H9 (cell line): ENCODE measurements at regions not wholly inside any gene's neighbourhood (a gene's known extent, or its start where the extent isn't known, plus 50 kb on each side); places are given as distances from the start of the nearest gene placed in this dataset.

ENCODE experiments used
- DNase-seq: peaks from one replicate; pipeline ENCODE4 v3.0.0-alpha.2; 2017
- H2AFZ ChIP-seq: one replicate; pipeline ENCODE4 v1.6.1; 2013; ENCODE audit warnings: mild to moderate bottlenecking, low read length, control low read depth, moderate library complexity
- H2AK5ac ChIP-seq: 2 replicates; pipeline ENCODE4 v1.6.1; 2013; ENCODE audit warnings: low read length, control low read depth, mixed read lengths; ENCODE audit not compliant: insufficient read length
- H2BK120ac ChIP-seq: one replicate; pipeline ENCODE4 v1.6.1; 2013; ENCODE audit warnings: low read depth, mild to moderate bottlenecking, low read length, control low read depth, inconsistent platforms; ENCODE audit not compliant: poor library complexity, severe bottlenecking
- H2BK12ac ChIP-seq: 2 replicates; pipeline ENCODE4 v1.6.1; 2013; ENCODE audit warnings: low read length, control low read depth, mixed read lengths, low read depth; ENCODE audit not compliant: insufficient read length
- H2BK15ac ChIP-seq: 2 replicates; pipeline ENCODE4 v1.6.1; 2013; ENCODE audit warnings: low read depth, low read length, control low read depth
- H2BK20ac ChIP-seq: one replicate; pipeline ENCODE4 v1.6.1; 2013; ENCODE audit warnings: low read depth, mild to moderate bottlenecking, low read length, control low read depth, inconsistent platforms; ENCODE audit not compliant: poor library complexity, severe bottlenecking
- H2BK5ac ChIP-seq: 2 replicates; pipeline ENCODE4 v1.6.1; 2013; ENCODE audit warnings: low read length, control low read depth, mixed read lengths; ENCODE audit not compliant: insufficient read length
- H3K14ac ChIP-seq: 2 replicates; pipeline ENCODE4 v1.6.1; 2013; ENCODE audit warnings: low read length, control low read depth; ENCODE audit not compliant: insufficient read depth
- H3K18ac ChIP-seq: 2 replicates; pipeline ENCODE4 v1.6.1; 2013; ENCODE audit warnings: low read depth, mild to moderate bottlenecking, mixed read lengths, low read length, control low read depth; ENCODE audit not compliant: insufficient read length
- H3K23ac ChIP-seq: 2 replicates; pipeline ENCODE4 v1.6.1; 2013; ENCODE audit warnings: low read length, control low read depth, mixed read lengths, low read depth; ENCODE audit not compliant: insufficient read length
- H3K23me2 ChIP-seq: 2 replicates; pipeline ENCODE4 v1.6.1; 2013; ENCODE audit warnings: low read depth, mild to moderate bottlenecking, mixed read lengths, low read length, control low read depth; ENCODE audit not compliant: insufficient read length, poor library complexity, severe bottlenecking
- H3K27ac ChIP-seq: 2 replicates; pipeline ENCODE4 v1.5.1; 2013; ENCODE audit warnings: low read length, control low read depth, mixed read lengths, low read depth; ENCODE audit not compliant: insufficient read length
- H3K27me3 ChIP-seq: 2 replicates; pipeline ENCODE4 v1.6.1; 2013; ENCODE audit warnings: low read length, control low read depth, inconsistent platforms; ENCODE audit not compliant: insufficient read depth
- H3K4ac ChIP-seq: 2 replicates; pipeline ENCODE4 v1.6.1; 2013; ENCODE audit warnings: low read depth, mild to moderate bottlenecking, control low read depth, inconsistent platforms, low read length, moderate library complexity
- H3K4me1 ChIP-seq: 2 replicates; pipeline ENCODE4 v1.6.1; 2013; ENCODE audit warnings: low read length, control low read depth, inconsistent platforms; ENCODE audit not compliant: insufficient read depth
- H3K4me2 ChIP-seq: 2 replicates; pipeline ENCODE4 v1.6.1; 2013; ENCODE audit warnings: low read length, control low read depth, mixed read lengths; ENCODE audit not compliant: insufficient read length, insufficient read depth
- H3K56ac ChIP-seq: 2 replicates; pipeline ENCODE4 v1.6.1; 2013; ENCODE audit warnings: low read depth, mild to moderate bottlenecking, mixed read lengths, low read length, control low read depth; ENCODE audit not compliant: insufficient read length
- H3K79me1 ChIP-seq: 2 replicates; pipeline ENCODE4 v1.6.1; 2013; ENCODE audit warnings: low read depth, mild to moderate bottlenecking, moderate library complexity, low read length, control low read depth, inconsistent platforms; ENCODE audit not compliant: insufficient read depth, poor library complexity, severe bottlenecking
- H3K79me2 ChIP-seq: 2 replicates; pipeline ENCODE4 v1.6.1; 2013; ENCODE audit warnings: low read length, control low read depth, inconsistent platforms; ENCODE audit not compliant: insufficient read depth
- H3K9ac ChIP-seq: 2 replicates; pipeline ENCODE4 v1.6.1; 2013; ENCODE audit warnings: low read length, control low read depth, mixed read lengths; ENCODE audit not compliant: insufficient read length; ENCODE audit errors: extremely low read depth
- H3K9me3 ChIP-seq: one replicate; pipeline ENCODE4 v1.6.1; 2013; ENCODE audit warnings: low read depth, low read length, inconsistent platforms; ENCODE audit not compliant: control insufficient read depth
- H3T11ph ChIP-seq: one replicate; pipeline ENCODE4 v1.6.1; 2013; ENCODE audit warnings: mild to moderate bottlenecking, low read length, control low read depth, inconsistent platforms
- H4K20me1 ChIP-seq: one replicate; pipeline ENCODE4 v1.6.1; 2013; ENCODE audit not compliant: control insufficient read depth, insufficient read length, insufficient read depth
- H4K5ac ChIP-seq: 2 replicates; pipeline ENCODE4 v1.6.1; 2013; ENCODE audit warnings: low read depth, mild to moderate bottlenecking, mixed read lengths, low read length, control low read depth; ENCODE audit not compliant: insufficient read length
- H4K8ac ChIP-seq: replicated peaks from 2 replicates; pipeline ENCODE4 v1.6.1; 2013; ENCODE audit warnings: low read length, control low read depth, mixed read lengths, low read depth; ENCODE audit not compliant: insufficient read length
- H4K91ac ChIP-seq: 2 replicates; pipeline ENCODE4 v1.6.1; 2013; ENCODE audit warnings: low read depth, mild to moderate bottlenecking, moderate library complexity, mixed read lengths, low read length, control low read depth; ENCODE audit not compliant: insufficient read length
- H3K27ac Mint-ChIP-seq, 3 experiments: 2 replicates in 2 of 3; 3 replicates in 1 of 3; pipeline ENCODE4 v1.8.0; 2020 to 2021; ENCODE audit warnings: mixed read lengths in 3 of 3, mild to moderate bottlenecking in 1 of 3, moderate library complexity in 1 of 3
- H3K27me3 Mint-ChIP-seq: 2 replicates; pipeline ENCODE4 v1.8.0; 2021; ENCODE audit warnings: low read depth, mild to moderate bottlenecking, moderate library complexity, mixed read lengths
- H3K36me3 Mint-ChIP-seq, 3 experiments: 2 replicates in 2 of 3; 3 replicates in 1 of 3; pipeline ENCODE4 v1.8.0; 2020 to 2021; ENCODE audit warnings: low read depth in 3 of 3, mixed read lengths in 3 of 3; ENCODE audit not compliant: insufficient read depth in 1 of 3
- H3K4me1 Mint-ChIP-seq, 2 experiments: 2 replicates each; pipeline ENCODE4 v1.8.0; 2020; ENCODE audit warnings: mixed read lengths in 2 of 2
- H3K4me3 Mint-ChIP-seq, 2 experiments: 2 replicates in 1 of 2; 3 replicates in 1 of 2; pipeline ENCODE4 v1.8.0; 2020 to 2021; ENCODE audit warnings: mild to moderate bottlenecking in 2 of 2, mixed read lengths in 2 of 2, moderate library complexity in 1 of 2
- H3K9me3 Mint-ChIP-seq, 2 experiments: 2 replicates in 1 of 2; 3 replicates in 1 of 2; pipeline ENCODE4 v1.8.0; 2020; ENCODE audit warnings: mild to moderate bottlenecking in 2 of 2, mixed read lengths in 2 of 2, moderate library complexity in 1 of 2
- WGBS: extraction: QIAGEN DNeasy Blood & Tissue Kit; methylation state at CpG from one replicate; pipeline ENCODE4 v1.1.7; 2013; ENCODE audit warnings: missing lambda C conversion rate, low lambda C conversion rate, mixed read lengths; ENCODE audit not compliant: insufficient read length; ENCODE audit errors: extremely low coverage; 5-methylcytosine and 5-hydroxymethylcytosine counted together
- TF ChIP-seq, protein P1 (sequence below): fragments of 200-600 bp; sonication (generic); conservative IDR thresholded peaks from 3 replicates; pipeline ENCODE4 v1.8.0; 2021; ENCODE audit warnings: antibody characterized with exemption, mild to moderate bottlenecking

DNA sequence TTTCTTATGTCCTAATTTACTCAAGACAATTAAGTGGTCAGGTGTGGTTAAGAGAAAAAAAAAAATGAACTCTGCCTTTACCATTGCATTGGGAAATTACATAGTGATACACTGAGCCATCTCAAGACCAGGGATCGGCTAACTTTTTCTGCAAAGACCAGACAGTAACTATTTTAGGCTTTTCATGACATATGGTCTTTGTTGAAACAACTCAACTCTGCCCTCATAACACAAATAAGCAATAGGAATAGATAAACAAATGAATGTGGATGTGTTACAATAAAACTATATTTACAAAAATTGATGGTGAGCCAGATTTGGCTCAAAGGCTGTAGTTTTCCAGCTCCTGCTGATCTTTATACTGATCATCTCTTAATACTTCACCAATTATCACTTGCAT, 632.6 kb upstream of the INTU start:
- Histone ChIP-seq H2BK20ac (no peak overlapping the region), H4K8ac (no peak overlapping the region), H3K14ac (no peak overlapping the region), H4K20me1 (no peaks in the 10 kb centered on the region), H4K5ac (no peak overlapping the region), H3K9ac (no peak overlapping the region), H3K4me1 (no peaks in the 10 kb centered on the region), H4K91ac (no peak overlapping the region), H3K18ac (no peak overlapping the region), H3K23me2 (no peaks in the 10 kb centered on the region), H3T11ph (no peak overlapping the region), H2BK120ac (no peak overlapping the region), H2BK15ac (no peak overlapping the region), H3K56ac (no peak overlapping the region), H3K27ac (no peak overlapping the region), H3K9me3 (no peaks in the 10 kb centered on the region), H3K23ac (no peak overlapping the region), H2BK12ac (no peak overlapping the region), H2BK5ac (no peak overlapping the region), H3K4ac (no peak overlapping the region), H3K79me2 (no peaks in the 10 kb centered on the region), H2AK5ac (no peak overlapping the region), H3K4me2 (no peak overlapping the region), H2AFZ (no peak overlapping the region), H3K79me1 (no peaks in the 10 kb centered on the region), H3K27me3 (no peaks in the 10 kb centered on the region)
- no CpG with 5 or more reads among the region's 1 CpG for WGBS
- Mint-ChIP-seq H3K4me1 (no peaks in the 10 kb centered on the region), H3K27ac (no peak overlapping the region), H3K9me3 (no peaks in the 10 kb centered on the region), H3K4me3 (no peak overlapping the region), H3K36me3 (no peaks in the 10 kb centered on the region), H3K27me3 (no peaks in the 10 kb centered on the region)
- TF ChIP-seq, protein P1, sequence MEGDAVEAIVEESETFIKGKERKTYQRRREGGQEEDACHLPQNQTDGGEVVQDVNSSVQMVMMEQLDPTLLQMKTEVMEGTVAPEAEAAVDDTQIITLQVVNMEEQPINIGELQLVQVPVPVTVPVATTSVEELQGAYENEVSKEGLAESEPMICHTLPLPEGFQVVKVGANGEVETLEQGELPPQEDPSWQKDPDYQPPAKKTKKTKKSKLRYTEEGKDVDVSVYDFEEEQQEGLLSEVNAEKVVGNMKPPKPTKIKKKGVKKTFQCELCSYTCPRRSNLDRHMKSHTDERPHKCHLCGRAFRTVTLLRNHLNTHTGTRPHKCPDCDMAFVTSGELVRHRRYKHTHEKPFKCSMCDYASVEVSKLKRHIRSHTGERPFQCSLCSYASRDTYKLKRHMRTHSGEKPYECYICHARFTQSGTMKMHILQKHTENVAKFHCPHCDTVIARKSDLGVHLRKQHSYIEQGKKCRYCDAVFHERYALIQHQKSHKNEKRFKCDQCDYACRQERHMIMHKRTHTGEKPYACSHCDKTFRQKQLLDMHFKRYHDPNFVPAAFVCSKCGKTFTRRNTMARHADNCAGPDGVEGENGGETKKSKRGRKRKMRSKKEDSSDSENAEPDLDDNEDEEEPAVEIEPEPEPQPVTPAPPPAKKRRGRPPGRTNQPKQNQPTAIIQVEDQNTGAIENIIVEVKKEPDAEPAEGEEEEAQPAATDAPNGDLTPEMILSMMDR, result no peak
- DNase-seq, result no peak
